ENCODE measurements at regions not wholly inside any gene's neighbourhood (a gene's known extent, or its start where the extent isn't known, plus 50 kb on each side); places are given as distances from the start of the nearest gene placed in this dataset.

DNA sequence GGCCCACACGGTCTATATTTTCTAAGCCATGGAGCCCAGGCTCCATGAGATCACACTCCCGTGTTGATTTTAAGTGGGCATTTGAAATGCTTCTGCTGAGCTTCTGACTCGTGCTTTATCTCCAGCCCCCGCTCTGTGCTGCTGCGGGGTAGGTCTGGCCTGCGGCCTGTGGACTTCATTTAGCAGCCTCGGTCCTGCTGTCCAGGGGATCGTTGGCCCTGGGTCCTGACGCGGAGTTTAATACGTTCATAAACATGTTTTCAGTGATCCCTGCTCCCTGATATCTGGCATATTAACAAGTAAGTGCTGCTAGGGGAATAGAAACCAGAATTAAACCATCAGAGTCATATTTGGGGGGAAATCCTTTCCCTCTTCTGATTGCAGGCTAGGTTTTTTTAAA is 540.3 kb upstream of the MGMT start:
- no peaks in the 10 kb centered on the region for H4K20me1 ChIP-seq (ENCODE audit: insufficient read depth, poor library complexity, severe bottlenecking)
- no peaks in the 10 kb centered on the region for H3K9me2 ChIP-seq (replicated peaks; ENCODE audit: insufficient read depth)
- no peak overlapping the region for H3K4me3 ChIP-seq
- DNase-seq (ENCODE audit: low spot score) = no peak
- 75% methylated on average over 11 of the region's 11 CpGs for WGBS (ENCODE audit: low lambda C conversion rate, missing lambda C conversion rate)
- H3K36me3 ChIP-seq (replicated peaks; ENCODE audit: insufficient read depth, low read depth) = no peaks in the 10 kb centered on the region
- peaks cover 20% of the 10 kb centered on the region for H3K4me1 ChIP-seq (ENCODE audit: insufficient read depth)
- H3K79me2 ChIP-seq = no peaks in the 10 kb centered on the region
- H2AFZ ChIP-seq = no peak overlapping the region
- no peaks in the 10 kb centered on the region for H3K27me3 ChIP-seq
- H3K27ac ChIP-seq = no peak overlapping the region
- H3K9me3 ChIP-seq (ENCODE audit: low read depth) = no peaks in the 10 kb centered on the region
- H3K4me2 ChIP-seq = no peak overlapping the region
- TF ChIP-seq EZH2phosphoT487 (IDR thresholded peaks at IDR 0.05; ENCODE audit: low read depth, severe bottlenecking, unreplicated experiment) (no peak), EZH2 (IDR thresholded peaks at IDR 0.05; ENCODE audit: borderline replicate concordance) (no peak)
- TF ChIP-seq, protein P1, sequence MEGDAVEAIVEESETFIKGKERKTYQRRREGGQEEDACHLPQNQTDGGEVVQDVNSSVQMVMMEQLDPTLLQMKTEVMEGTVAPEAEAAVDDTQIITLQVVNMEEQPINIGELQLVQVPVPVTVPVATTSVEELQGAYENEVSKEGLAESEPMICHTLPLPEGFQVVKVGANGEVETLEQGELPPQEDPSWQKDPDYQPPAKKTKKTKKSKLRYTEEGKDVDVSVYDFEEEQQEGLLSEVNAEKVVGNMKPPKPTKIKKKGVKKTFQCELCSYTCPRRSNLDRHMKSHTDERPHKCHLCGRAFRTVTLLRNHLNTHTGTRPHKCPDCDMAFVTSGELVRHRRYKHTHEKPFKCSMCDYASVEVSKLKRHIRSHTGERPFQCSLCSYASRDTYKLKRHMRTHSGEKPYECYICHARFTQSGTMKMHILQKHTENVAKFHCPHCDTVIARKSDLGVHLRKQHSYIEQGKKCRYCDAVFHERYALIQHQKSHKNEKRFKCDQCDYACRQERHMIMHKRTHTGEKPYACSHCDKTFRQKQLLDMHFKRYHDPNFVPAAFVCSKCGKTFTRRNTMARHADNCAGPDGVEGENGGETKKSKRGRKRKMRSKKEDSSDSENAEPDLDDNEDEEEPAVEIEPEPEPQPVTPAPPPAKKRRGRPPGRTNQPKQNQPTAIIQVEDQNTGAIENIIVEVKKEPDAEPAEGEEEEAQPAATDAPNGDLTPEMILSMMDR (IDR thresholded peaks at IDR 0.05; ENCODE audit: poor library complexity) = no peak

DNA sequence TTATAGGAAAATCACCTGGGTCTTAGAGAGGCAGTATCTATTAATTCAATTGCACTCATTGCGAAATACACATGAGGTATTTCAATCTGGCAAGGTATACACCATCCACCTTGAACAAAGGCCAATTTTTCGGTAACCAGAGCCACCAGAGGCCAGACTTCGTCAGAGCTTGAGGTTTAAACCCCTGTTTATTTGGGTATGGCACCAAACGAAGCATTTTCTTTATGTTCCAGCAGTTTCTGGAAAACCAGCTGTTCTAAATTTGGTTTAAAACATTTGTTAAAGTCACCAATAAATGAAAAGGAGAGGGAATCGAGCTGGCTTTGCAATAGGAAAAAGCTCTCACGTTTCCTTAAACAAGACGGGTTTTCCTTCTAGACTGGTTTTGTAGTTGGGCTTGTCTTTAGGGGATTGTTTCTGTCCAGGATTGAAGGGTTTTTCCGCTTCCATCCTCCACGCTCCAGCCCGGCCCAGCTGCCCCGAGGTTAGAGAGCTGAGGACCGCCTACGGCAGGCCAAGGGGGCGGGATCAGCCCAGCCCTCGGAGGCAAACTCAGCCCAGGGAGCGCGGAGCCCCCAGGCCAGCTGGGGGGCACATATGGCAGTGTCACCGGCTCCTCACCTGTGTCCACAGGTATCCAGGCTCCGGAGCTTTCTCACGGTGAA is 539.4 kb upstream of the MGMT start:
- H3K4me3 ChIP-seq = no peak overlapping the region
- H3K79me2 ChIP-seq = no peaks in the 10 kb centered on the region
- no peaks in the 10 kb centered on the region for H4K20me1 ChIP-seq (ENCODE audit: insufficient read depth, poor library complexity, severe bottlenecking)
- no peaks in the 10 kb centered on the region for H3K36me3 ChIP-seq (replicated peaks; ENCODE audit: insufficient read depth, low read depth)
- 78% methylated on average over 20 of the region's 20 CpGs for WGBS (ENCODE audit: low lambda C conversion rate, missing lambda C conversion rate)
- no peak for TF ChIP-seq EZH2 (IDR thresholded peaks at IDR 0.05; ENCODE audit: borderline replicate concordance)
- TF ChIP-seq EZH2phosphoT487 (IDR thresholded peaks at IDR 0.05; ENCODE audit: low read depth, severe bottlenecking, unreplicated experiment) = no peak
- TF ChIP-seq, protein P1 (IDR thresholded peaks at IDR 0.05; ENCODE audit: poor library complexity) = no peak
- no peak overlapping the region for H2AFZ ChIP-seq
- H3K27me3 ChIP-seq = no peaks in the 10 kb centered on the region
- DNase-seq (ENCODE audit: low spot score) = peak; percentile 15
- H3K9me2 ChIP-seq (replicated peaks; ENCODE audit: insufficient read depth) = no peaks in the 10 kb centered on the region
- peaks cover 14% of the 10 kb centered on the region for H3K4me1 ChIP-seq (ENCODE audit: insufficient read depth)
- no peaks in the 10 kb centered on the region for H3K9me3 ChIP-seq (ENCODE audit: low read depth)
- peak overlapping the region; percentile 89 for H3K27ac ChIP-seq
- no peak overlapping the region for H3K4me2 ChIP-seq

DNA sequence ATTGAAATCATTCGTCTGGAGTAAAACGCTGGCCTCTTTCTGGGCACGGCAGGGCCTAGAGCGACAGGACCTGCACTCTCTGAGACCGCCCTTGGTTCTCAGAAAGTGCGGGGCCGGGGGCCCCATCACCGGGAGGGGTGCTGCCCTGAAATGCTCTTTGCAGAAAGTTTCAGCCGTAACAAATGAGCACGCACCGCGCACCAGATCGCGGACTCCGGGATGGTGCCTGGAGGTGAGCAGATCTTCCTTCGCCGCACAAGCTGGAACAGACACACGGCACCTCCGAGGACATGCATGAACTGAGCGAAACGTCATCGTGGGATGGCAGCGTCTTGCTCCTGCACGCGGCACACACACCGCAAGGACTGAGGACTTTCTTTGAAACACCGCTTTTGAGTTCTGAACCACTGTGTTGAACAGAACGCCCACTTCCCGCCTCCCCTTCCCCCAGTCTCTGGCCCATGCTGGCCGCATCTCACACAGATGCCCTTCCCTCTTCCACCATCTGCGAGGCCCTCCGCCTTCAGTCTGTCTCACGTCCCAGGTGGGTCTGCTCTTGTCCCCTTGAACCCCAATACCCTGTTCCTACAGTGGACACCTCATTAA is 538.7 kb upstream of the MGMT start:
- DNase-seq (ENCODE audit: low spot score) = no peak
- H3K79me2 ChIP-seq = no peaks in the 10 kb centered on the region
- no peaks in the 10 kb centered on the region for H3K27me3 ChIP-seq
- no peak overlapping the region for H3K4me2 ChIP-seq
- H3K4me3 ChIP-seq = no peak overlapping the region
- no peak overlapping the region for H2AFZ ChIP-seq
- no peaks in the 10 kb centered on the region for H3K36me3 ChIP-seq (replicated peaks; ENCODE audit: insufficient read depth, low read depth)
- 97% methylated on average over 32 of the region's 33 CpGs for WGBS (ENCODE audit: low lambda C conversion rate, missing lambda C conversion rate)
- no peaks in the 10 kb centered on the region for H3K9me3 ChIP-seq (ENCODE audit: low read depth)
- H3K27ac ChIP-seq = peak overlapping the region; percentile 89
- TF ChIP-seq, protein P1 (IDR thresholded peaks at IDR 0.05; ENCODE audit: poor library complexity) = no peak
- no peak for TF ChIP-seq EZH2 (IDR thresholded peaks at IDR 0.05; ENCODE audit: borderline replicate concordance)
- H3K4me1 ChIP-seq (ENCODE audit: insufficient read depth) = peaks cover 14% of the 10 kb centered on the region
- no peaks in the 10 kb centered on the region for H3K9me2 ChIP-seq (replicated peaks; ENCODE audit: insufficient read depth)
- H4K20me1 ChIP-seq (ENCODE audit: insufficient read depth, poor library complexity, severe bottlenecking) = no peaks in the 10 kb centered on the region
